ENCODE measurements at regions not wholly inside any gene's neighbourhood (a gene's known extent, or its start where the extent isn't known, plus 50 kb on each side); places are given as distances from the start of the nearest gene placed in this dataset.

GRCh38 chr16:51550800-51551347 lies 399.8 kb upstream of the SALL1 start:
- Histone ChIP-seq H3K9me3 (no peaks in the 10 kb centered on the region), H3K27ac (no peak overlapping the region), H3K27me3 (peaks cover 0 to 4% of the 10 kb centered on the region in 2 donors), H3K4me1 (no peaks in the 10 kb centered on the region), H3K36me3 (no peaks in the 10 kb centered on the region), H3K4me3 (no peak overlapping the region)
- intact Hi-C loops (cut with DNase I; ENCODE audit: low total_unique reads), result no loop called here
- TF ChIP-seq POLR2AphosphoS5 (IDR thresholded peaks at IDR 0.05) (no peak), POLR2A (IDR thresholded peaks at IDR 0.05) (no peak), CTCF (IDR thresholded peaks at IDR 0.05) (no peak)
- DNase-seq (ENCODE audit: low spot score in 2 of 2), result no peak

DNA sequence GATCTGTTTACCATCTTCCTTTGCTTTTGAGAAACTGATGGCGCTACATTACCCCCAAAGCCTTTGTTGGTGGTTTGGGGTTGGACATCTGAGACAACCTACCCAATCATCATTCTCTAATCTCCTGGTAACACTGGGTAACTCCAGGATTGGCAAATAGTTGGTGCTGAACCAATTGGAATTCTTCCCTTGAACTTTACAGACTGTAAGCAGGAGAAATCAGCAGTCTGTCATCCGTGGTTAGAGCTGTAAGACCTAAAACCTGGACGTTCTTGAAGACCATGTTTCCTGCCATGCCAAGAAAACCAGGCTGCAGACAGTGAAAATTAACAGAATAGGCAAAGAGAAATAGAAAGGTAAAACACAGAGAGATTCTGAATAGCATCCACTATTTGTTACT lies 398.8 kb upstream of the SALL1 start:
- no peak overlapping the region for H3K27ac ChIP-seq
- no peaks in the 10 kb centered on the region for H3K4me1 ChIP-seq
- peaks cover 0 to 4% of the 10 kb centered on the region in 2 donors for H3K27me3 ChIP-seq
- DNase-seq (ENCODE audit: low spot score in 2 of 2), result no peak
- intact Hi-C loops (cut with DNase I; ENCODE audit: low total_unique reads), result no loop called here
- no peaks in the 10 kb centered on the region for H3K9me3 ChIP-seq
- TF ChIP-seq POLR2A (IDR thresholded peaks at IDR 0.05) (no peak), POLR2AphosphoS5 (IDR thresholded peaks at IDR 0.05) (no peak), CTCF (IDR thresholded peaks at IDR 0.05) (no peak)
- H3K4me3 ChIP-seq, result no peak overlapping the region
- H3K36me3 ChIP-seq, result no peaks in the 10 kb centered on the region

DNA sequence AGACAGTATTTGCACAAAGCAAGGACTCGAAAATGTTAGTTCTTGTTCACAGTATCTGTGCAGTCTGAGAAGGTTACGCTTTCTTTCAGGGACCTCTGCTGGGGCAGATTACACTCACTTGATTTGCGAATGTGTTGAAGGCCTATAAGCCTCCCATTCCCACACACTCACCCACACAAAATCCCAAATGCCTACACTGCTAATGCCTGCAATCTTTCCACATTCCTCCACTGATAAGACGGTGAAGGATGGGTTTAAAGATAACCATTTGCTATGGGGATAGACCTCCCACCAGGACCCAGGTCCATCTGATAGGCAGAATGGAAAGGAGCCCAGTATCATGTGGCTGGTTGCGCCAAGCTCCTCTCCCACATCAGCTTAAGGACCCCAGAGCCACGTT lies 394.9 kb upstream of the SALL1 start:
- intact Hi-C loops (cut with DNase I; ENCODE audit: low total_unique reads), result no loop called here

GRCh38 chr16:51544851-51545467 lies 393.9 kb upstream of the SALL1 start:
- H3K4me3 ChIP-seq, result no peak overlapping the region
- peaks cover 0 to 4% of the 10 kb centered on the region in 2 donors for H3K27me3 ChIP-seq
- no peak for TF ChIP-seq POLR2AphosphoS5 (IDR thresholded peaks at IDR 0.05)
- TF ChIP-seq CTCF (IDR thresholded peaks at IDR 0.05), result no peak
- TF ChIP-seq POLR2A (IDR thresholded peaks at IDR 0.05), result no peak
- no peaks in the 10 kb centered on the region for H3K9me3 ChIP-seq
- intact Hi-C loops (cut with DNase I; ENCODE audit: low total_unique reads), result no loop called here
- H3K36me3 ChIP-seq, result no peaks in the 10 kb centered on the region
- H3K4me1 ChIP-seq, result no peaks in the 10 kb centered on the region
- no peak for DNase-seq (ENCODE audit: low spot score in 2 of 2)
- no peak overlapping the region for H3K27ac ChIP-seq

More for the DNA sequence above, 394.9 kb upstream of the SALL1 start:
- Histone ChIP-seq H3K4me3 (no peak overlapping the region), H3K36me3 (no peaks in the 10 kb centered on the region), H3K9me3 (no peaks in the 10 kb centered on the region), H3K4me1 (no peaks in the 10 kb centered on the region), H3K27ac (no peak overlapping the region), H3K27me3 (peaks cover 0 to 4% of the 10 kb centered on the region in 2 donors)
- no peak for TF ChIP-seq POLR2A (IDR thresholded peaks at IDR 0.05)
- no peak for TF ChIP-seq CTCF (IDR thresholded peaks at IDR 0.05)
- no peak for TF ChIP-seq POLR2AphosphoS5 (IDR thresholded peaks at IDR 0.05)
- no peak for DNase-seq (ENCODE audit: low spot score in 2 of 2)

DNA sequence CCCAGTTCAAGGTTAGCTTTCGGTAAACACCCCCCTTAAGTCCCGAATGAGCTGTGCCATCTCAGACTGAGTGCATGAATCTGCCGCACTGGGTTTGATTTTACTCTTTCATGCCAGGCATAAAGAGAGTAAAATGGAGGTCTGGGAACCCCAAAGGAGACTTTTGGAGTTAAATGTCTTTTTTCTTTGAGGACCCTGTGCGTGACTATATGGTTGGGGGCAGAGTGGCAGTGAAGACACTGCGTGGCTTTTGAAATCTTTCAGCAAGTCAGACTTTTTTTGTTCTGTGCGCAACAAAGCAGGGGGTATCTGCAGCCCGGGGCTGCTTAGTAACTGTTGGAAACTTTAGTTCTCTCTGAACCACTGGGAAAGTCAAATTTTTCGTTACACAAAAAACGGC lies 392.9 kb upstream of the SALL1 start:
- no peak for TF ChIP-seq POLR2A (IDR thresholded peaks at IDR 0.05)
- TF ChIP-seq CTCF (IDR thresholded peaks at IDR 0.05), result no peak
- no peak for TF ChIP-seq POLR2AphosphoS5 (IDR thresholded peaks at IDR 0.05)
- no peaks in the 10 kb centered on the region for H3K36me3 ChIP-seq
- no peak overlapping the region for H3K27ac ChIP-seq
- no peak for DNase-seq (ENCODE audit: low spot score in 2 of 2)
- no peaks in the 10 kb centered on the region for H3K4me1 ChIP-seq
- intact Hi-C loops (cut with DNase I; ENCODE audit: low total_unique reads), result no loop called here
- H3K4me3 ChIP-seq, result no peak overlapping the region
- no peaks in the 10 kb centered on the region for H3K9me3 ChIP-seq
- peaks cover 0 to 4% of the 10 kb centered on the region in 2 donors for H3K27me3 ChIP-seq

Data from breast epithelium (tissue), 4 donors.